GM23338 (cell line): ENCODE measurements at regions not wholly inside any gene's neighbourhood (a gene's known extent, or its start where the extent isn't known, plus 50 kb on each side); places are given as distances from the start of the nearest gene placed in this dataset.

Experiments
- ATAC-seq: fragments of 200-7000 bp; cut with Tn5 transposase; 3 replicates; pipeline ENCODE4 v1.9.1; 2020
- DNase-seq: peaks from one replicate; pipeline ENCODE4 v3.0.0-alpha.2; 2015; ENCODE audit warnings: low spot score
- H2AFZ ChIP-seq: fragments of 200-600 bp; sonication (generic); 2 replicates; pipeline ENCODE4 v1.8.0; 2016; ENCODE audit warnings: antibody characterized with exemption, mild to moderate bottlenecking, moderate library complexity
- H3F3A ChIP-seq: fragments of 200-600 bp; sonication (generic); replicated peaks from 2 replicates; pipeline ENCODE4 v1.8.0; 2017; ENCODE audit warnings: antibody characterized with exemption, mixed run types, low read depth
- H3K27ac ChIP-seq: fragments of 200-600 bp; sonication (generic); 2 replicates; pipeline ENCODE4 v1.6.1; 2016; ENCODE audit warnings: low read depth
- H3K27me3 ChIP-seq: fragments of 200-600 bp; sonication (generic); 2 replicates; pipeline ENCODE4 v1.8.0; 2016; ENCODE audit warnings: mild to moderate bottlenecking, mixed run types, moderate library complexity; ENCODE audit not compliant: insufficient read depth
- H3K36me3 ChIP-seq: fragments of 200-600 bp; sonication (generic); 2 replicates; pipeline ENCODE4 v1.8.0; 2016; ENCODE audit warnings: mild to moderate bottlenecking; ENCODE audit not compliant: insufficient read depth
- H3K4me1 ChIP-seq: fragments of 200-600 bp; sonication (generic); 2 replicates; pipeline ENCODE4 v1.8.0; 2016; ENCODE audit warnings: mild to moderate bottlenecking, moderate library complexity; ENCODE audit not compliant: insufficient read depth
- H3K4me2 ChIP-seq: fragments of 200-600 bp; sonication (generic); 2 replicates; pipeline ENCODE4 v1.7.1; 2017; ENCODE audit warnings: mixed run types
- H3K4me3 ChIP-seq: fragments of 200-600 bp; sonication (generic); 2 replicates; pipeline ENCODE4 v1.6.1; 2016; ENCODE audit warnings: mixed run types
- H3K79me2 ChIP-seq: fragments of 200-600 bp; sonication (generic); replicated peaks from 2 replicates; pipeline ENCODE4 v1.8.0; 2017; ENCODE audit warnings: mild to moderate bottlenecking; ENCODE audit not compliant: insufficient read depth
- H3K9me2 ChIP-seq: fragments of 200-600 bp; sonication (generic); 2 replicates; pipeline ENCODE4 v1.8.0; 2017; ENCODE audit not compliant: insufficient read depth
- H4K20me1 ChIP-seq: fragments of 200-600 bp; sonication (generic); replicated peaks from 2 replicates; pipeline ENCODE4 v1.8.0; 2017; ENCODE audit warnings: mild to moderate bottlenecking; ENCODE audit not compliant: insufficient read depth
- H3K27ac Mint-ChIP-seq: 2 replicates; pipeline ENCODE4 v1.8.0; 2020; ENCODE audit warnings: inconsistent platforms, mild to moderate bottlenecking, moderate library complexity, mixed read lengths
- H3K27me3 Mint-ChIP-seq: 3 replicates; pipeline ENCODE4 v1.8.0; 2022; ENCODE audit warnings: low read depth, mild to moderate bottlenecking, moderate library complexity, mixed read lengths, inconsistent platforms; ENCODE audit not compliant: insufficient read depth, poor library complexity
- H3K36me3 Mint-ChIP-seq: 3 replicates; pipeline ENCODE4 v1.8.0; 2021; ENCODE audit warnings: low read depth, mild to moderate bottlenecking, inconsistent platforms, moderate library complexity, mixed read lengths
- H3K4me1 Mint-ChIP-seq: 3 replicates; pipeline ENCODE4 v1.8.0; 2020; ENCODE audit warnings: mild to moderate bottlenecking, inconsistent platforms, mixed read lengths
- H3K4me3 Mint-ChIP-seq: 3 replicates; pipeline ENCODE4 v1.8.0; 2021; ENCODE audit warnings: moderate library complexity, mild to moderate bottlenecking, inconsistent platforms, mixed read lengths
- H3K9me3 Mint-ChIP-seq: 3 replicates; pipeline ENCODE4 v1.8.0; 2020; ENCODE audit warnings: moderate library complexity, mild to moderate bottlenecking, inconsistent platforms, mixed read lengths
- CTCF ChIP-seq, 2 experiments: fragments of 200-600 bp in 1 of 2; sonication (generic) in 1 of 2; conservative IDR thresholded peaks; 2 replicates each; pipeline versions ENCODE4 v1.5.1 to v1.6.1; 2016 to 2017; ENCODE audit warnings: antibody characterized with exemption in 2 of 2, low read depth in 2 of 2, mild to moderate bottlenecking in 2 of 2, moderate library complexity in 1 of 2
- ETS1 ChIP-seq: IDR thresholded peaks from 2 replicates; pipeline ENCODE4 v1.6.1; 2016; ENCODE audit warnings: antibody characterized with exemption
- EZH2phosphoT487 ChIP-seq: fragments of 200-600 bp; sonication (generic); IDR thresholded peaks from one replicate; pipeline ENCODE4 v1.8.1; 2018; ENCODE audit warnings: antibody characterized with exemption; ENCODE audit not compliant: unreplicated experiment
- STAT1 ChIP-seq: IDR thresholded peaks from one replicate; pipeline ENCODE4 v1.6.1; 2016; ENCODE audit warnings: antibody characterized with exemption; ENCODE audit not compliant: unreplicated experiment
- TF ChIP-seq, protein P1 (sequence below): fragments of 250-450 bp; sonication (Bioruptor Pico); IDR thresholded peaks from 2 replicates; pipeline ENCODE4 v1.5.0; 2020; ENCODE audit warnings: mild to moderate bottlenecking, moderate library complexity

- Histone ChIP-seq H3F3A (no peaks in the 10 kb centered on the region), H2AFZ (peak overlapping the region; percentile 60; the same call in 1 of the 2 replicates), H3K4me2 (no peak overlapping the region), H3K27me3 (no peaks in the 10 kb centered on the region), H3K79me2 (no peaks in the 10 kb centered on the region), H3K4me3 (no peak overlapping the region), H3K9me2 (no peaks in the 10 kb centered on the region), H3K4me1 (no peaks in the 10 kb centered on the region), H3K27ac (no peak overlapping the region), H3K36me3 (no peaks in the 10 kb centered on the region), H4K20me1 (no peaks in the 10 kb centered on the region)
- Mint-ChIP-seq H3K4me1 (no peaks in the 10 kb centered on the region; the same call in 1 of the 3 replicates), H3K9me3 (peaks cover 13% of the 10 kb centered on the region), H3K27ac (no peak overlapping the region), H3K36me3 (peaks cover 13% of the 10 kb centered on the region), H3K4me3 (no peak overlapping the region), H3K27me3 (peaks cover 2% of the 10 kb centered on the region)
- ATAC-seq (no peak), DNase-seq (no peak)
- TF ChIP-seq STAT1: no peak
- TF ChIP-seq, protein P1, sequence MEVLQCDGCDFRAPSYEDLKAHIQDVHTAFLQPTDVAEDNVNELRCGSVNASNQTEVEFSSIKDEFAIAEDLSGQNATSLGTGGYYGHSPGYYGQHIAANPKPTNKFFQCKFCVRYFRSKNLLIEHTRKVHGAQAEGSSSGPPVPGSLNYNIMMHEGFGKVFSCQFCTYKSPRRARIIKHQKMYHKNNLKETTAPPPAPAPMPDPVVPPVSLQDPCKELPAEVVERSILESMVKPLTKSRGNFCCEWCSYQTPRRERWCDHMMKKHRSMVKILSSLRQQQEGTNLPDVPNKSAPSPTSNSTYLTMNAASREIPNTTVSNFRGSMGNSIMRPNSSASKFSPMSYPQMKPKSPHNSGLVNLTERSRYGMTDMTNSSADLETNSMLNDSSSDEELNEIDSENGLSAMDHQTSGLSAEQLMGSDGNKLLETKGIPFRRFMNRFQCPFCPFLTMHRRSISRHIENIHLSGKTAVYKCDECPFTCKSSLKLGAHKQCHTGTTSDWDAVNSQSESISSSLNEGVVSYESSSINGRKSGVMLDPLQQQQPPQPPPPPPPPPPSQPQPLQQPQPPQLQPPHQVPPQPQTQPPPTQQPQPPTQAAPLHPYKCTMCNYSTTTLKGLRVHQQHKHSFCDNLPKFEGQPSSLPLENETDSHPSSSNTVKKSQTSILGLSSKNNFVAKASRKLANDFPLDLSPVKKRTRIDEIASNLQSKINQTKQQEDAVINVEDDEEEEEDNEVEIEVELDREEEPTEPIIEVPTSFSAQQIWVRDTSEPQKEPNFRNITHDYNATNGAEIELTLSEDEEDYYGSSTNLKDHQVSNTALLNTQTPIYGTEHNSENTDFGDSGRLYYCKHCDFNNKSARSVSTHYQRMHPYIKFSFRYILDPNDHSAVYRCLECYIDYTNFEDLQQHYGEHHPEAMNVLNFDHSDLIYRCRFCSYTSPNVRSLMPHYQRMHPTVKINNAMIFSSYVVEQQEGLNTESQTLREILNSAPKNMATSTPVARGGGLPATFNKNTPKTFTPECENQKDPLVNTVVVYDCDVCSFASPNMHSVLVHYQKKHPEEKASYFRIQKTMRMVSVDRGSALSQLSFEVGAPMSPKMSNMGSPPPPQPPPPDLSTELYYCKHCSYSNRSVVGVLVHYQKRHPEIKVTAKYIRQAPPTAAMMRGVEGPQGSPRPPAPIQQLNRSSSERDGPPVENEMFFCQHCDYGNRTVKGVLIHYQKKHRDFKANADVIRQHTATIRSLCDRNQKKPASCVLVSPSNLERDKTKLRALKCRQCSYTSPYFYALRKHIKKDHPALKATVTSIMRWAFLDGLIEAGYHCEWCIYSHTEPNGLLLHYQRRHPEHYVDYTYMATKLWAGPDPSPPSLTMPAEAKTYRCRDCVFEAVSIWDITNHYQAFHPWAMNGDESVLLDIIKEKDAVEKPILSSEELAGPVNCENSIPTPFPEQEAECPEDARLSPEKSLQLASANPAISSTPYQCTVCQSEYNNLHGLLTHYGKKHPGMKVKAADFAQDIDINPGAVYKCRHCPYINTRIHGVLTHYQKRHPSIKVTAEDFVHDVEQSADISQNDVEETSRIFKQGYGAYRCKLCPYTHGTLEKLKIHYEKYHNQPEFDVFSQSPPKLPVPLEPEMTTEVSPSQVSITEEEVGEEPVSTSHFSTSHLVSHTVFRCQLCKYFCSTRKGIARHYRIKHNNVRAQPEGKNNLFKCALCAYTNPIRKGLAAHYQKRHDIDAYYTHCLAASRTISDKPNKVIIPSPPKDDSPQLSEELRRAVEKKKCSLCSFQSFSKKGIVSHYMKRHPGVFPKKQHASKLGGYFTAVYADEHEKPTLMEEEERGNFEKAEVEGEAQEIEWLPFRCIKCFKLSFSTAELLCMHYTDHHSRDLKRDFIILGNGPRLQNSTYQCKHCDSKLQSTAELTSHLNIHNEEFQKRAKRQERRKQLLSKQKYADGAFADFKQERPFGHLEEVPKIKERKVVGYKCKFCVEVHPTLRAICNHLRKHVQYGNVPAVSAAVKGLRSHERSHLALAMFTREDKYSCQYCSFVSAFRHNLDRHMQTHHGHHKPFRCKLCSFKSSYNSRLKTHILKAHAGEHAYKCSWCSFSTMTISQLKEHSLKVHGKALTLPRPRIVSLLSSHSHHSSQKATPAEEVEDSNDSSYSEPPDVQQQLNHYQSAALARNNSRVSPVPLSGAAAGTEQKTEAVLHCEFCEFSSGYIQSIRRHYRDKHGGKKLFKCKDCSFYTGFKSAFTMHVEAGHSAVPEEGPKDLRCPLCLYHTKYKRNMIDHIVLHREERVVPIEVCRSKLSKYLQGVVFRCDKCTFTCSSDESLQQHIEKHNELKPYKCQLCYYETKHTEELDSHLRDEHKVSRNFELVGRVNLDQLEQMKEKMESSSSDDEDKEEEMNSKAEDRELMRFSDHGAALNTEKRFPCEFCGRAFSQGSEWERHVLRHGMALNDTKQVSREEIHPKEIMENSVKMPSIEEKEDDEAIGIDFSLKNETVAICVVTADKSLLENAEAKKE: no peak
- TF ChIP-seq EZH2phosphoT487: no peak
- no peak for TF ChIP-seq CTCF (conservative IDR thresholded peaks at IDR 0.05; ENCODE audit: low read depth in 2 of 2)
- TF ChIP-seq ETS1: no peak
Observed at GRCh38 chr12:86367137-86367536, 110.9 kb upstream of the MGAT4C start.
